ENCODE measurements at regions not wholly inside any gene's neighbourhood (a gene's known extent, or its start where the extent isn't known, plus 50 kb on each side); places are given as distances from the start of the nearest gene placed in this dataset.

DNA sequence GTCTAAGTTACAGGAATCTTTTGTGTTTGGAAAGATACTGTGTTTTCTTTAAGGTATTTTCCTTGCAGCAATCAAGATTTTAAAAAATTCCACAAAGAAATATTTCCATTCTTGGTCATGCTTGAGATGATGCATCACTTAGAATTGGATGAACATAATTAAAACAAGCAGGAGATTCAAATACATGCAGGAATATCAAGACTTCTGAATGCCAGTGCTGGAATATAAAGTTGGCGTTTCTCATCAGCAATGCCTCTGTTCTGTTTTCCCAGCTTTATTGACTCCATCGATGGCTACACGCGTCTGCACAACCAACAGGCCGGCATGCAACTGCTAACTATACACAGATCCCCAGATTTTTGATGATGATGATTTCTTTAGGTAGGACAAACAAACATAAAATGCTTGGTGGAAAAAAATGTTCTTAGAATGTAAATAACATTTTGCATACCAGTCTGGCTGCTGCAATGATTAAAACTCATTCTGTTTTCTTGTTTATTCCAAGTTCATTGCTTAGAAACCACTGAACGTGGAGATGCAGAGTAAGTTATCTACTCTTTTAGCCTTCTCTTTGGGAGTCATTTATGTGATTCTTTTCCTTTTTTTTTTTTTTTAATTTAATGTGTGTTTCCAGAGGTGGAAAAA is 91.3 kb upstream of the FAM171A1 start:
- no peaks in the 10 kb centered on the region for H3K9me3 ChIP-seq (ENCODE audit: control insufficient read depth, insufficient read depth, low read length)
- H3K36me3 ChIP-seq (ENCODE audit: insufficient read depth, low read length), result no peaks in the 10 kb centered on the region
- H3K9ac ChIP-seq (ENCODE audit: low read depth, low read length), result no peak overlapping the region
- H3K4me1 ChIP-seq (ENCODE audit: insufficient read depth, low read length), result no peaks in the 10 kb centered on the region

DNA sequence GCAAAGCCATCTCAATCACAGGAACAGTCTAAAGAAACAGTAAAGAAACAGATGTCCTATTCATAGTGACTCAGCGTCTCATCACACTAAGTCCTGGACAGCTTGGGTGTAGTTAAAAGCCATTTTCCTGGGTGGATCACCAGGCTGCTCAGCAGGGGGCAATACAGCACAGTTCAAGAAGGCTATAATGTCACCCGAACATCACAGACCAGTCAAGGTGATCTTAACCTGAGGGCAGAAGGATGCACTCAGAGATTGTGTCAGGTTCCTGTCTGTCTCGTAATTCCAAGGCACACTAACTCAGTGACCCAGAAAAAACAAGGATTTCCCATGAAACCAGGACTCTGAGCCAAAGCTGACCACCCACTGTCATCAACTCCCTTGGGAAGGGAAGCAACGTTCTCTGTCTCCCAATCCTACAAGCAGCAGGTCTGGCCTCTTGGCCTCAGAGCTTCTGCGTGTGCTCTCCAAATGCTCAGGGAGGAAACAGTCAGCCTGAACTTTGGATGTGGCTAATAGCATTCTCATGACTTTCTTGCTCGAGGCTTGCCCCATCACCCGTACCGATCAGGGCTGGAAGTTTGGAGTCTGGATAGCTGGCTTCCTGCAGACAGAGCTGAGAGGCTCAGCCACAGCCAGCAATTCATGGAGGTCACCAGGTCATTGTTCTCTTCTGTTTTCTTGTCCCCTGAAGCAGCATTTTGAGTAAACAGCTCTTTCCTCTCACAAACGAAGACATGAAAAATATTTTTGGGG is 90.4 kb upstream of the FAM171A1 start:
- H3K4me1 ChIP-seq (ENCODE audit: insufficient read depth, low read length), result no peaks in the 10 kb centered on the region
- no peaks in the 10 kb centered on the region for H3K36me3 ChIP-seq (ENCODE audit: insufficient read depth, low read length)
- no peak overlapping the region for H3K9ac ChIP-seq (ENCODE audit: low read depth, low read length)
- no peaks in the 10 kb centered on the region for H3K9me3 ChIP-seq (ENCODE audit: control insufficient read depth, insufficient read depth, low read length)

DNA sequence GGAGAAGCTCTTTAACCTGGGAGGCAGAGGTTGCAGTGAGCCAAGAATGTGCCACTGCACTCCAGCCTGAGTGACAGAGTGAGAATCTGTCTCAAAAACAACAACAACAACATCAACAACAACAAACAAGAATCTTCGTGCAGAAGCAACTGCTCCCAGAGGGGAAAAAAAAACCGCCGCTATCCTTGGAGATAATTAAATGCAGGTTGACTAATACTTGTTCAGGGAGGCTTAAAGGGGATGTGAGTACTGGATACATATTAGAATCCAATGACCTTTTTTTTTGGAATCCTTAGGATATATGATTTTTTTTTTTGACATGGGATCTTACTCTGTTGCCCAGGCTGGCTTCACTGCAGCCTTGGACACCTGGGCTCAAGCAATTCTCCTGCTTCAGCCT is 89.6 kb upstream of the FAM171A1 start:
- no peaks in the 10 kb centered on the region for H3K36me3 ChIP-seq (ENCODE audit: insufficient read depth, low read length)
- H3K9me3 ChIP-seq (ENCODE audit: control insufficient read depth, insufficient read depth, low read length), result no peaks in the 10 kb centered on the region
- no peak overlapping the region for H3K9ac ChIP-seq (ENCODE audit: low read depth, low read length)
- H3K4me1 ChIP-seq (ENCODE audit: insufficient read depth, low read length), result no peaks in the 10 kb centered on the region

DNA sequence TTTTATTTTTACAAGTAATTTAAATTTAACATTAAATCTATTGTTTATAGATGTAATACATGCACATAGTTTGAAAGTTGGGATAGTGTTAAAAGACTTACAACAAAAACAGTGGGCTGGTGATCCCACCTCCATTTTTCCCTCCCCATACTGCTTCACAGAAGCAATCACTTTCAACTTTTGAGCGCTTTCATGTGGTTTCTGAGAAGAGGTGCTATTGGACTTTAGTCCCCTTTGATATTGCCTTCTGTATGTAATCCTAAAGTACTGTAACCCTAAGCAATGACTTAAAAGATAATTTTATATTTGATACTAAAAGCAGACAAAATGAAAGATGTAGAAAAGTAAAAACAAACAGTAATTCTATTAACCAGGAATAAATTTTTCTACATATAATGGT is 88.1 kb upstream of the FAM171A1 start:
- no peak overlapping the region for H3K9ac ChIP-seq (ENCODE audit: low read depth, low read length)
- no peaks in the 10 kb centered on the region for H3K36me3 ChIP-seq (ENCODE audit: insufficient read depth, low read length)
- H3K4me1 ChIP-seq (ENCODE audit: insufficient read depth, low read length), result no peaks in the 10 kb centered on the region
- H3K9me3 ChIP-seq (ENCODE audit: control insufficient read depth, insufficient read depth, low read length), result no peaks in the 10 kb centered on the region

DNA sequence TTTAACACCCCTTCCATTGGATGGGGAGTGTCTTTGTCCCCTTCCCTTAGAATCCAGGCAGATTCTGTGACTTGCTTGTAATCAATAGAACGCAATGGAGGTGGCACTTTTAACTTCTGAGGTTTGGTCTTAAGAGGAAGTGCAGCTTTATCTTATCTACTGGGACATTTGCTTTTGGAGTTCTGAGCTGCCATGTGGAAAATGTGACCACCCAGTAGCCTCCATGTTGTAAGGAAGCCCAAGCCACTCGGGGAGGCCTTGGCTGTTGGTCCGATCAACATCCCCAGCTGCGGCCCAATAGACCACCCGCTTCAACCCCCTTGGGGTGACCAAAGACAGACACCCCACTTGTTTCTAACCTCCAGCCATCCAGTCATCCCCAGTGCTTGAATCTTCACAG is 86.3 kb upstream of the FAM171A1 start:
- no peaks in the 10 kb centered on the region for H3K36me3 ChIP-seq (ENCODE audit: insufficient read depth, low read length)
- no peak overlapping the region for H3K9ac ChIP-seq (ENCODE audit: low read depth, low read length)
- H3K9me3 ChIP-seq (ENCODE audit: control insufficient read depth, insufficient read depth, low read length), result no peaks in the 10 kb centered on the region
- H3K4me1 ChIP-seq (ENCODE audit: insufficient read depth, low read length), result 0 out of 2 replicates have a peak, but pooled peaks cover 4% of the 10 kb centered on the region

DNA sequence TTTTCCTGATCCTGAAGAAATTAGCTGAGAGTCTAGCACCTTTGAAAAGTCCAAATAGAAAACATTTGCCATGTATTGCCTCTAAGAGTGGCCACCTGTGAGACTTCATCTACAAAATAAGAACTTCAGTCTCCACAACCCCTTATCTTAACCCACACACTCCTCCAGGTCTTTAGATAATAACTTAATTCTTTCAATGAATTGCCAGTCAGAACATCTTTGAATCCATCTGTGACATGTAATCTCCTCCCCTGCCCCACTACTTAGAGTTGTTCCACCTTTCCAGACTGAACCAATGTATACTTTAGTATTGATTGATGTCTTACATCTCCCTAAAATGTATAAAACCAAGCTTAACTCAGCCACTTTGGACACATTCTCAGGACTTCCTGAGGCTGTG is 84.4 kb upstream of the FAM171A1 start:
- no peaks in the 10 kb centered on the region for H3K9me3 ChIP-seq (ENCODE audit: control insufficient read depth, insufficient read depth, low read length)
- H3K4me1 ChIP-seq (ENCODE audit: insufficient read depth, low read length), result 0 out of 2 replicates have a peak, but pooled peaks cover 4% of the 10 kb centered on the region
- H3K9ac ChIP-seq (ENCODE audit: low read depth, low read length), result no peak overlapping the region
- no peaks in the 10 kb centered on the region for H3K36me3 ChIP-seq (ENCODE audit: insufficient read depth, low read length)

DNA sequence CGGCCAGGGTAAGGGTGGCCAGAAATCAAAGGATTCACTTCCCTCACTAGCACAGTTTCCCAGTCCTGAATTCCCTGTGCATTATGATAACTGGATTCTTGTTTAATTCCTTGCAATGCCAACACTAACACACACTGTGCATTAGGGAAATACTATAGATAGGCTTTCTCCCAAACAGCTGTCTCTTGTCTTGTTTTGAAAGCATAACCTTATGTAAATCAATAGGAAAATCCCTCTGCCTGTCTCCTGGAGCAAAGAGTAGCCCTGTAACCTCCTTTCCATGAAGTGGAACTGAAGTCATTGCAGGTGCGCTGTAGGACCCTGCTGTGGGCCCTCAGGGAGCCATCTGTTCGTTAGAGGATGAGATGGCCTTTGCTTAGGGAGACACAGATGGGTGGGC is 82.8 kb upstream of the FAM171A1 start:
- Histone ChIP-seq H3K4me1 (ENCODE audit: insufficient read depth, low read length) (0 out of 2 replicates have a peak, but pooled peaks cover 4% of the 10 kb centered on the region), H3K9me3 (ENCODE audit: control insufficient read depth, insufficient read depth, low read length) (no peaks in the 10 kb centered on the region), H3K36me3 (ENCODE audit: insufficient read depth, low read length) (no peaks in the 10 kb centered on the region)

DNA sequence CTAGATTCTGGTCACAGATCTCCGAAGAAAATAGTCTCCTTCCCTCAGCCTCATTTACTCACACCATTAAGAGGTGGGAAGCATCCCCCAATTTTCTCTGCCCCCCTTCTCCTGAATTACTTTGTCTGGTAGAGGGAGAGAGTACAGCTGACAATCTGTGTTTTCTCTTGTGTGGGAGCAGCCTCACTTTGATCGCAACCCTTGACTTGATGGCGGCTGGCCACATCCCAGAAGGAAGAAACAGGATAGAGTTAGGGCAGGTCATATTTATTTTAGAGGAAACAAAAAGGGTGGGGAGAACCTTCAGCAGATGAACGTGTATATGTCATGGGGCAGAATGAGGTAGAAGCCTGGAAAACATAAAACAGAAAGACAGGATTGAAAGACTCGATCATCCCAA is 82.4 kb upstream of the FAM171A1 start:
- Histone ChIP-seq H3K9ac (ENCODE audit: low read depth, low read length) (no peak overlapping the region), H3K4me1 (ENCODE audit: insufficient read depth, low read length) (0 out of 2 replicates have a peak, but pooled peaks cover 4% of the 10 kb centered on the region), H3K36me3 (ENCODE audit: insufficient read depth, low read length) (no peaks in the 10 kb centered on the region), H3K9me3 (ENCODE audit: control insufficient read depth, insufficient read depth, low read length) (no peaks in the 10 kb centered on the region)

More for the DNA sequence above, 82.8 kb upstream of the FAM171A1 start:
- H3K9ac ChIP-seq (ENCODE audit: low read depth, low read length), result no peak overlapping the region

DNA sequence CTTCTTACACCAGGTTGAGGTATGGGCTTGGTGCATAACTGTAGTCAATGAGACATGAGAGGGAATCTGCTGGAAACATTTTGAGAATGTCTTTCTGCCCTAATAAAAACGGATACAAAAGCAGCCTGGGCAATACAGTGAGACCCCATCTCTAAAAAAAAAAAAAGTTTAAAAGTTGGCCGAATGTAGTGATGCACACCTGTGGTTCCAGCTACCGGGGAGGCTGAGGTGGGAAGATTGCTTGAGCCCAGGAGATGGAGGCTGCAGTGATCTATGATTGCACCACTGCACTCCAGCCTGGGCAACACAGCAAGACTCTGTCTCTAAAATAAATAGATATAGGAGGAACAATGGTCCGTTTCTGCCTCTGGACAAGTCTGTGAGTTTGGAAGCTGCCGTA is 81.5 kb upstream of the FAM171A1 start:
- H3K9ac ChIP-seq (ENCODE audit: low read depth, low read length), result no peak overlapping the region
- no peaks in the 10 kb centered on the region for H3K36me3 ChIP-seq (ENCODE audit: insufficient read depth, low read length)
- H3K9me3 ChIP-seq (ENCODE audit: control insufficient read depth, insufficient read depth, low read length), result no peaks in the 10 kb centered on the region
- H3K4me1 ChIP-seq (ENCODE audit: insufficient read depth, low read length), result 0 out of 2 replicates have a peak, but pooled peaks cover 4% of the 10 kb centered on the region

DNA sequence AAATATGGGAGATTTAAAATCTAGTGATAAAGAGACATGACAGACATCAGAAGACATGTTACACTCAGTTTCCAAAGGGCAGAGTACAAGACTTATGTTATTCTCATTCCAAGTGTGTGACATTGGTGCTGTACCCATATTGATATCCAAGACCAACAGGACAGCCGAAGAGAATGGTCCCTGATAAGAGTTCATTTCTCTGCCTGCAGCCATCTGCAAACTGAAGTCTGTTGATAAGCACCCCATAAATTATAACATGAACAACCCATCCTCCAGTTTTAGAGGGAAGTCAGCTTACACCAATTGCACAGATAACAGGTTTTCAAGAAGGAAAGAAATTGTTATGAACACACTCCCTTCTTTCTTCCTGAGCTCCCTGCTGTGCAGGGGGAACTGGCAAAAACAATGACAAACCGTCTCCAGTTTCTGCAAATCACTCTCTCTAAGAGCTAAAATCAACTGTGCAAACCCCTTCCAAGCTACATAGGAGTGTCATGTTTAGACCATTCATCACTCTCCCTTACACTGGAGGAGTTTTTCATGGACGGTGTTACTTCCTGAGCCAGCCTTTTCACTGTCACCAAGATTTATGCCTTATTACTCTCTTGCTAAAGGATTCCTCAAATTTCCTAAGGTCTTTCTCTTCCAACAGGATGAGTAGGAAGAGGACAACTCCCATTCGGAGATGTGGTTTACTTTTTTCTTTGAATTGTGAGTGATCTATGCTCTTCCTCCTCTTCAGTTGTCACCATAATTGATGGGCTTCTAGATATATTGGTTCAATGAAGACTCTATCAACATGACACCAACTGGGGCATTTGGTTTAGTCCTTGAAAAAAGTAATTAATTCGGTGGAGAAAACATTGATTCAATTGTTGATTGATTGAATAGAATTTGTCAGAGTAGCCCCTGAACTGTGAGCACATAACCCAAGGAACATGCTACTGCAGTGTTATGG is 80.3 kb upstream of the FAM171A1 start:
- no peak overlapping the region for H3K9ac ChIP-seq (ENCODE audit: low read depth, low read length)
- no peaks in the 10 kb centered on the region for H3K9me3 ChIP-seq (ENCODE audit: control insufficient read depth, insufficient read depth, low read length)
- H3K4me1 ChIP-seq (ENCODE audit: insufficient read depth, low read length), result 0 out of 2 replicates have a peak, but pooled peaks cover 4% of the 10 kb centered on the region
- H3K36me3 ChIP-seq (ENCODE audit: insufficient read depth, low read length), result no peaks in the 10 kb centered on the region

DNA sequence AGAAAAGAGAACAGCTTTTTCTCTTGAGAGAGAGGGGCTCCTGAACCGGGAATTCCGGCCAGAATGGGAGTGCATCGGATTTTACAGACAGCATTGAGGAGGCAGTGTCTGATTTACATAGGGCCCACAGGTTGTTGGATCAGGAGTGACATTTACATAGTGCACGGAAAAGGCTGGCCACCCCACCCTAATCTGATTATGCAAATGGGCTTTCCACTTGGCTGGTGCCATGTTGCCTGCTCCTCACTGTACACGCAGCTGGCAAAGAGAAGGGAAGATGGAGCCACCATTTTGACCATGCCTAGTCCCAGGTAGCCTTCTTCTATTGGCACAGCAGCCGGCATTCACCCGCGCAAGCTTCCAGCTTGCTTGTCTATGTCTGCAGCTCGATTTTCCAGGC is 77.5 kb upstream of the FAM171A1 start:
- H3K36me3 ChIP-seq (ENCODE audit: insufficient read depth, low read length), result no peaks in the 10 kb centered on the region
- no peak overlapping the region for H3K9ac ChIP-seq (ENCODE audit: low read depth, low read length)
- no peaks in the 10 kb centered on the region for H3K9me3 ChIP-seq (ENCODE audit: control insufficient read depth, insufficient read depth, low read length)
- H3K4me1 ChIP-seq (ENCODE audit: insufficient read depth, low read length), result 0 out of 2 replicates have a peak, but pooled peaks cover 4% of the 10 kb centered on the region

DNA sequence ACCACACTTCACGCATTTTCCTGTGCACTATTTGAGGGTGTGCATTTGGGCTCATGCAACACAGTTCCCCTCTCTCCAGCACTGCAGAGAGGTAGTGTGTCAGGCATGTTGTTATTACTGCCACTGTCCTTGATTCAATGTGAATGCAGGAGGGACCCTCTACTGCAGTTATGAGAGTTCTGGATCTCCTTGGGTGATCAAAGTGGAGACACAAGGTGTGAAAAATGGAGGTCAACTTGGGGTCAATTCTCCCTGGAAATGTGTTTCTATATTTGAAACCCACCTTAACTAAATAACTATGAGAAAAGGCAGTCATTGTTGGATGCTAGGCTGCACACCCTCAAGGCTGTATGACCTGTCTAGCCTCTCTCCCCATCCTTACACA is 73.9 kb upstream of the FAM171A1 start:
- Histone ChIP-seq H3K4me1 (ENCODE audit: insufficient read depth, low read length) (no peaks in the 10 kb centered on the region; the same call in 1 of the 2 replicates), H3K36me3 (ENCODE audit: insufficient read depth, low read length) (no peaks in the 10 kb centered on the region), H3K9me3 (ENCODE audit: control insufficient read depth, insufficient read depth, low read length) (no peaks in the 10 kb centered on the region), H3K9ac (ENCODE audit: low read depth, low read length) (no peak overlapping the region)

DNA sequence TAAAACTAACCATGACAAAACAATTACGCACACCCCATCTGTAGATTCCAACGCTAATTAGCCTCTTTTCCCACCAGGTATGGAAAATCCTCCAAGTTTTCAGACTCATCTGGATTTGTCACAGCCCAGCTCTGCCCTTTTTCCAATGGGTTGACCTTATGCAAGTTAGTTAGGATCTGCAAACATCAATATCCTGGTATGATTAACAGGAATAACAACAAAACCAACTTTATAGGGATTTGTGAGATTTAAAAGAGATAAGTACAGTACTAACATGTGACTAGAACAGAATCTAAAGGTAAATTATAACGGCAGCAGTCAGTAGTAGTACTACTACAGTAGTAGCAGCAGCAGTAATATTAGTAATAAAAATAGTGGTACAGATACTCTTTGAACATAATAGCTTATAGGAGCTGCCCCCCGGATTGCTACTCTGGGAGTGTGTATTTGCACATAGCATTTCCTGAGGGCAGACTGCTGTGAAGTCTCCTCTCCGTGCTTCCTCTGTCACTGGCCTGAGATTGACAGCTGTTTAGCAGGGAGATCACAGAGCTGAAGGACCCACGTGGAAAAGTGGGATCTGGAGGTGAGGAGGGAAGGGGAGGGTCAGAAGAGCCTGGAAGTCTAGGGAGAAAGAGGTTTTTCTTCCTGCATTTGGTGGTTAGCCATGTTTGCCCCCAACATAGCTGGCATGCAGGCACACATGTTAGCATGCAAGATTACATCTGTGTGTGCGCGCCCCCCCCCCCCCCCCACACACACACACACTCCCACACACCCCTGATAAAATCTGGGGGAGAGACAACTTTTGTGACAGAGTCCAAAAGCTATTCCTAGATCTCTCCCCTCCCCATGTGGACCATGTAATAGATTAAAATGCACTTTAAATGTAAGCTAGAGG is 73.3 kb upstream of the FAM171A1 start:
- no peaks in the 10 kb centered on the region for H3K9me3 ChIP-seq (ENCODE audit: control insufficient read depth, insufficient read depth, low read length)
- no peaks in the 10 kb centered on the region; the same call in 1 of the 2 replicates for H3K4me1 ChIP-seq (ENCODE audit: insufficient read depth, low read length)
- H3K36me3 ChIP-seq (ENCODE audit: insufficient read depth, low read length), result no peaks in the 10 kb centered on the region
- H3K9ac ChIP-seq (ENCODE audit: low read depth, low read length), result no peak overlapping the region

All from ES-I3 (cell line).